H9 (cell line): ENCODE measurements at regions not wholly inside any gene's neighbourhood (a gene's known extent, or its start where the extent isn't known, plus 50 kb on each side); places are given as distances from the start of the nearest gene placed in this dataset.
A peak's percentile ranks its signal among the peaks of the same experiment; 100 is the strongest.

ENCODE experiments used
- DNase-seq: peaks from one replicate; pipeline ENCODE4 v3.0.0-alpha.2; 2017
- H2AFZ ChIP-seq: one replicate; pipeline ENCODE4 v1.6.1; 2013; ENCODE audit warnings: mild to moderate bottlenecking, low read length, control low read depth, moderate library complexity
- H2AK5ac ChIP-seq: 2 replicates; pipeline ENCODE4 v1.6.1; 2013; ENCODE audit warnings: low read length, control low read depth, mixed read lengths; ENCODE audit not compliant: insufficient read length
- H2BK120ac ChIP-seq: one replicate; pipeline ENCODE4 v1.6.1; 2013; ENCODE audit warnings: low read depth, mild to moderate bottlenecking, low read length, control low read depth, inconsistent platforms; ENCODE audit not compliant: poor library complexity, severe bottlenecking
- H2BK12ac ChIP-seq: 2 replicates; pipeline ENCODE4 v1.6.1; 2013; ENCODE audit warnings: low read length, control low read depth, mixed read lengths, low read depth; ENCODE audit not compliant: insufficient read length
- H2BK15ac ChIP-seq: 2 replicates; pipeline ENCODE4 v1.6.1; 2013; ENCODE audit warnings: low read depth, low read length, control low read depth
- H2BK20ac ChIP-seq: one replicate; pipeline ENCODE4 v1.6.1; 2013; ENCODE audit warnings: low read depth, mild to moderate bottlenecking, low read length, control low read depth, inconsistent platforms; ENCODE audit not compliant: poor library complexity, severe bottlenecking
- H2BK5ac ChIP-seq: 2 replicates; pipeline ENCODE4 v1.6.1; 2013; ENCODE audit warnings: low read length, control low read depth, mixed read lengths; ENCODE audit not compliant: insufficient read length
- H3K14ac ChIP-seq: 2 replicates; pipeline ENCODE4 v1.6.1; 2013; ENCODE audit warnings: low read length, control low read depth; ENCODE audit not compliant: insufficient read depth
- H3K18ac ChIP-seq: 2 replicates; pipeline ENCODE4 v1.6.1; 2013; ENCODE audit warnings: low read depth, mild to moderate bottlenecking, mixed read lengths, low read length, control low read depth; ENCODE audit not compliant: insufficient read length
- H3K23ac ChIP-seq: 2 replicates; pipeline ENCODE4 v1.6.1; 2013; ENCODE audit warnings: low read length, control low read depth, mixed read lengths, low read depth; ENCODE audit not compliant: insufficient read length
- H3K23me2 ChIP-seq: 2 replicates; pipeline ENCODE4 v1.6.1; 2013; ENCODE audit warnings: low read depth, mild to moderate bottlenecking, mixed read lengths, low read length, control low read depth; ENCODE audit not compliant: insufficient read length, poor library complexity, severe bottlenecking
- H3K27ac ChIP-seq: 2 replicates; pipeline ENCODE4 v1.5.1; 2013; ENCODE audit warnings: low read length, control low read depth, mixed read lengths, low read depth; ENCODE audit not compliant: insufficient read length
- H3K27me3 ChIP-seq: 2 replicates; pipeline ENCODE4 v1.6.1; 2013; ENCODE audit warnings: low read length, control low read depth, inconsistent platforms; ENCODE audit not compliant: insufficient read depth
- H3K4ac ChIP-seq: 2 replicates; pipeline ENCODE4 v1.6.1; 2013; ENCODE audit warnings: low read depth, mild to moderate bottlenecking, control low read depth, inconsistent platforms, low read length, moderate library complexity
- H3K4me1 ChIP-seq: 2 replicates; pipeline ENCODE4 v1.6.1; 2013; ENCODE audit warnings: low read length, control low read depth, inconsistent platforms; ENCODE audit not compliant: insufficient read depth
- H3K4me2 ChIP-seq: 2 replicates; pipeline ENCODE4 v1.6.1; 2013; ENCODE audit warnings: low read length, control low read depth, mixed read lengths; ENCODE audit not compliant: insufficient read length, insufficient read depth
- H3K56ac ChIP-seq: 2 replicates; pipeline ENCODE4 v1.6.1; 2013; ENCODE audit warnings: low read depth, mild to moderate bottlenecking, mixed read lengths, low read length, control low read depth; ENCODE audit not compliant: insufficient read length
- H3K79me1 ChIP-seq: 2 replicates; pipeline ENCODE4 v1.6.1; 2013; ENCODE audit warnings: low read depth, mild to moderate bottlenecking, moderate library complexity, low read length, control low read depth, inconsistent platforms; ENCODE audit not compliant: insufficient read depth, poor library complexity, severe bottlenecking
- H3K79me2 ChIP-seq: 2 replicates; pipeline ENCODE4 v1.6.1; 2013; ENCODE audit warnings: low read length, control low read depth, inconsistent platforms; ENCODE audit not compliant: insufficient read depth
- H3K9ac ChIP-seq: 2 replicates; pipeline ENCODE4 v1.6.1; 2013; ENCODE audit warnings: low read length, control low read depth, mixed read lengths; ENCODE audit not compliant: insufficient read length; ENCODE audit errors: extremely low read depth
- H3K9me3 ChIP-seq: one replicate; pipeline ENCODE4 v1.6.1; 2013; ENCODE audit warnings: low read depth, low read length, inconsistent platforms; ENCODE audit not compliant: control insufficient read depth
- H3T11ph ChIP-seq: one replicate; pipeline ENCODE4 v1.6.1; 2013; ENCODE audit warnings: mild to moderate bottlenecking, low read length, control low read depth, inconsistent platforms
- H4K20me1 ChIP-seq: one replicate; pipeline ENCODE4 v1.6.1; 2013; ENCODE audit not compliant: control insufficient read depth, insufficient read length, insufficient read depth
- H4K5ac ChIP-seq: 2 replicates; pipeline ENCODE4 v1.6.1; 2013; ENCODE audit warnings: low read depth, mild to moderate bottlenecking, mixed read lengths, low read length, control low read depth; ENCODE audit not compliant: insufficient read length
- H4K8ac ChIP-seq: replicated peaks from 2 replicates; pipeline ENCODE4 v1.6.1; 2013; ENCODE audit warnings: low read length, control low read depth, mixed read lengths, low read depth; ENCODE audit not compliant: insufficient read length
- H4K91ac ChIP-seq: 2 replicates; pipeline ENCODE4 v1.6.1; 2013; ENCODE audit warnings: low read depth, mild to moderate bottlenecking, moderate library complexity, mixed read lengths, low read length, control low read depth; ENCODE audit not compliant: insufficient read length
- H3K27ac Mint-ChIP-seq, 3 experiments: 2 replicates in 2 of 3; 3 replicates in 1 of 3; pipeline ENCODE4 v1.8.0; 2020 to 2021; ENCODE audit warnings: mixed read lengths in 3 of 3, mild to moderate bottlenecking in 1 of 3, moderate library complexity in 1 of 3
- H3K27me3 Mint-ChIP-seq: 2 replicates; pipeline ENCODE4 v1.8.0; 2021; ENCODE audit warnings: low read depth, mild to moderate bottlenecking, moderate library complexity, mixed read lengths
- H3K36me3 Mint-ChIP-seq, 3 experiments: 2 replicates in 2 of 3; 3 replicates in 1 of 3; pipeline ENCODE4 v1.8.0; 2020 to 2021; ENCODE audit warnings: low read depth in 3 of 3, mixed read lengths in 3 of 3; ENCODE audit not compliant: insufficient read depth in 1 of 3
- H3K4me1 Mint-ChIP-seq, 2 experiments: 2 replicates each; pipeline ENCODE4 v1.8.0; 2020; ENCODE audit warnings: mixed read lengths in 2 of 2
- H3K4me3 Mint-ChIP-seq, 2 experiments: 2 replicates in 1 of 2; 3 replicates in 1 of 2; pipeline ENCODE4 v1.8.0; 2020 to 2021; ENCODE audit warnings: mild to moderate bottlenecking in 2 of 2, mixed read lengths in 2 of 2, moderate library complexity in 1 of 2
- H3K9me3 Mint-ChIP-seq, 2 experiments: 2 replicates in 1 of 2; 3 replicates in 1 of 2; pipeline ENCODE4 v1.8.0; 2020; ENCODE audit warnings: mild to moderate bottlenecking in 2 of 2, mixed read lengths in 2 of 2, moderate library complexity in 1 of 2
- CTCF ChIP-seq: fragments of 200-600 bp; sonication (generic); conservative IDR thresholded peaks from 3 replicates; pipeline ENCODE4 v1.8.0; 2021; ENCODE audit warnings: antibody characterized with exemption, mild to moderate bottlenecking
- WGBS: extraction: QIAGEN DNeasy Blood & Tissue Kit; methylation state at CpG from one replicate; pipeline ENCODE4 v1.1.7; 2013; ENCODE audit warnings: missing lambda C conversion rate, low lambda C conversion rate, mixed read lengths; ENCODE audit not compliant: insufficient read length; ENCODE audit errors: extremely low coverage; 5-methylcytosine and 5-hydroxymethylcytosine counted together

GRCh38 chr3:146953511-146953981, 348.4 kb upstream of the PLSCR5 start:
- no CpG with 5 or more reads among the region's 3 CpGs for WGBS
- no peaks in the 10 kb centered on the region for H3K9me3 Mint-ChIP-seq
- no peak overlapping the region for H2BK120ac ChIP-seq
- no peak overlapping the region for H3K9ac ChIP-seq
- no peaks in the 10 kb centered on the region for H3K4me1 ChIP-seq
- H3K23me2 ChIP-seq: no peaks in the 10 kb centered on the region
- no peak overlapping the region for H2BK20ac ChIP-seq
- H4K5ac ChIP-seq: no peak overlapping the region
- H3K4me1 Mint-ChIP-seq: no peaks in the 10 kb centered on the region
- H3K18ac ChIP-seq: no peak overlapping the region
- TF ChIP-seq CTCF: no peak
- no peaks in the 10 kb centered on the region for H3K9me3 ChIP-seq
- DNase-seq: no peak
- no peaks in the 10 kb centered on the region for H3K36me3 Mint-ChIP-seq
- H3K4ac ChIP-seq: no peak overlapping the region
- no peak overlapping the region for H4K8ac ChIP-seq
- H3K23ac ChIP-seq: no peak overlapping the region
- no peak overlapping the region for H3K56ac ChIP-seq
- peak overlapping the region in 2 of 3 experiments; percentile 8 to 26; a peak in 1 of 7 replicates for H3K27ac Mint-ChIP-seq
- no peak overlapping the region for H2BK15ac ChIP-seq
- H3K27me3 ChIP-seq: no peaks in the 10 kb centered on the region
- H3K27ac ChIP-seq: no peak overlapping the region
- H2BK5ac ChIP-seq: no peak overlapping the region
- H2AFZ ChIP-seq: no peak overlapping the region
- H3K27me3 Mint-ChIP-seq: no peaks in the 10 kb centered on the region
- no peaks in the 10 kb centered on the region for H3K79me2 ChIP-seq
- no peak overlapping the region for H3K4me3 Mint-ChIP-seq
- H2AK5ac ChIP-seq: no peak overlapping the region
- no peak overlapping the region for H3K4me2 ChIP-seq
- H3T11ph ChIP-seq: no peak overlapping the region
- H3K14ac ChIP-seq: no peak overlapping the region
- H4K20me1 ChIP-seq: no peaks in the 10 kb centered on the region
- no peak overlapping the region for H4K91ac ChIP-seq
- H3K79me1 ChIP-seq: no peaks in the 10 kb centered on the region
- H2BK12ac ChIP-seq: no peak overlapping the region
